ENCODE measurements at regions not wholly inside any gene's neighbourhood (a gene's known extent, or its start where the extent isn't known, plus 50 kb on each side); places are given as distances from the start of the nearest gene placed in this dataset.

GRCh38 chr6:11640486-11640885 is 102.9 kb downstream of the TMEM170B start:
- H2BK12ac ChIP-seq (ENCODE audit: low read depth, low read length): no peak overlapping the region
- no peaks in the 10 kb centered on the region for H3K36me3 ChIP-seq (ENCODE audit: control insufficient read depth in 2 of 4, insufficient read depth in 4 of 4, low read length in 3 of 4)
- 83% methylated on average over 1 of the region's 1 CpG; no CpG with 5 or more reads in 1 of the 2 experiments for WGBS, 2 experiments (ENCODE audit: extremely low coverage in 1 of 2, insufficient coverage in 1 of 2, insufficient read length in 1 of 2, insufficient replicate concordance in 2 of 2, low coverage in 1 of 2, low lambda C conversion rate in 2 of 2, missing lambda C conversion rate in 1 of 2)
- TF ChIP-seq JUN (IDR thresholded peaks at IDR 0.05; ENCODE audit: low read depth, low read length) (no peak), CTBP2 (IDR thresholded peaks at IDR 0.05; ENCODE audit: borderline replicate concordance, insufficient read depth, insufficient read length, low read length) (no peak), HDAC2 (IDR thresholded peaks at IDR 0.05; ENCODE audit: borderline replicate concordance in 1 of 2, low read depth in 2 of 2, low read length in 2 of 2) (no peak), RAD21 (IDR thresholded peaks at IDR 0.05 in 1 of 2, conservative IDR thresholded peaks at IDR 0.05 in 1 of 2; ENCODE audit: low read depth in 2 of 2, low read length in 2 of 2) (no peak), RBBP5 (IDR thresholded peaks at IDR 0.05; ENCODE audit: borderline replicate concordance, low read depth, low read length) (no peak)
- FAIRE-seq: no peak
- no peaks in the 10 kb centered on the region for H3K4me1 ChIP-seq (replicated peaks in 1 of 4; ENCODE audit: control insufficient read depth in 3 of 4, insufficient read depth in 4 of 4, low read length in 3 of 4)
- no peaks in the 10 kb centered on the region for H3K23me2 ChIP-seq (ENCODE audit: low read depth, low read length)
- no peaks in the 10 kb centered on the region for H3K27me3 ChIP-seq (replicated peaks in 1 of 4; ENCODE audit: control insufficient read depth in 3 of 4, extremely low read depth in 1 of 4, insufficient read depth in 3 of 4, low read length in 3 of 4)
- no peak overlapping the region for H4K8ac ChIP-seq (ENCODE audit: extremely low read depth, insufficient read depth, low read length)
- H3K9me3 ChIP-seq (ENCODE audit: insufficient read depth in 2 of 2, low read depth in 1 of 2, low read length in 1 of 2): no peaks in the 10 kb centered on the region
- H3K4me2 ChIP-seq (ENCODE audit: insufficient read depth in 1 of 2, low read depth in 2 of 2, low read length in 2 of 2): no peak overlapping the region
- no peak overlapping the region for H3K4ac ChIP-seq (replicated peaks; ENCODE audit: insufficient read length, low read depth, low read length)
- H3K18ac ChIP-seq (ENCODE audit: extremely low read depth, low read length): no peak overlapping the region
- no peak overlapping the region for H4K91ac ChIP-seq (replicated peaks; ENCODE audit: insufficient read length, low read length)
- H4K5ac ChIP-seq (ENCODE audit: insufficient read length, low read depth, low read length): no peak overlapping the region
- no peaks in the 10 kb centered on the region for H3K79me2 ChIP-seq (ENCODE audit: control insufficient read depth in 1 of 2, insufficient read depth in 2 of 2, low read length in 2 of 2)
- no peaks in the 10 kb centered on the region for H4K20me1 ChIP-seq (replicated peaks in 1 of 2; ENCODE audit: control insufficient read depth in 1 of 2, insufficient read depth in 2 of 2, low read length in 2 of 2)
- H3K27ac ChIP-seq (ENCODE audit: low read depth, low read length): no peak overlapping the region
- no peak overlapping the region for H3K9ac ChIP-seq (replicated peaks in 1 of 4; ENCODE audit: extremely low read depth in 1 of 4, low read depth in 3 of 4, low read length in 3 of 4)
- DNase-seq (ENCODE audit: low read depth in 1 of 2, low spot score in 2 of 2): no peak
- H3K14ac ChIP-seq (ENCODE audit: insufficient read length): no peak overlapping the region
- H2BK20ac ChIP-seq (ENCODE audit: low read length): no peak overlapping the region
- no peak overlapping the region for H2BK5ac ChIP-seq (ENCODE audit: low read depth, low read length)
- H3K56ac ChIP-seq (replicated peaks; ENCODE audit: insufficient read length, low read depth, low read length): no peak overlapping the region
- no peak overlapping the region for H2AK5ac ChIP-seq (ENCODE audit: low read depth, low read length)
- no peak overlapping the region for H3K4me3 ChIP-seq (ENCODE audit: extremely low read depth in 1 of 4, insufficient read depth in 2 of 4, low read depth in 3 of 4, low read length in 4 of 4)
- no peak overlapping the region for H3K23ac ChIP-seq (ENCODE audit: insufficient read length)
- H2BK15ac ChIP-seq (ENCODE audit: low read length): no peak overlapping the region
- H2AFZ ChIP-seq (ENCODE audit: low read length): no peak overlapping the region
- ChIA-PET POLR2A (ENCODE audit: partially characterized antibody) (no interaction called here), CTCF (ENCODE audit: partially characterized antibody) (interaction anchor here (1.0 to 1.5 kb wide), 3 partner anchors 15 to 34 kb away, joined by 4 read pairs; no protein-coding TSS in a partner anchor)
- no peaks in the 10 kb centered on the region for H3K79me1 ChIP-seq (ENCODE audit: low read depth, low read length)
- no peak overlapping the region for H2BK120ac ChIP-seq (replicated peaks; ENCODE audit: low read depth, low read length)

Measured in H1 (cell line).